H1 (cell line): ENCODE measurements at regions not wholly inside any gene's neighbourhood (a gene's known extent, or its start where the extent isn't known, plus 50 kb on each side); places are given as distances from the start of the nearest gene placed in this dataset.

Source experiments
- HDAC6 ChIP-seq: IDR thresholded peaks from one replicate; pipeline ENCODE4 v1.7.1; 2012; ENCODE audit warnings: low read depth, mild to moderate bottlenecking, inconsistent platforms, low read length, moderate library complexity
- POLR2A ChIP-seq, 2 experiments: IDR thresholded peaks; 1 replicate in 1 of 2; 2 replicates in 1 of 2; pipeline ENCODE4 v1.6.1; 2011; ENCODE audit warnings: low read depth in 2 of 2, low read length in 2 of 2, mild to moderate bottlenecking in 2 of 2; ENCODE audit errors: control extremely low read depth in 1 of 2
- ZNF274 ChIP-seq: IDR thresholded peaks from 2 replicates; pipeline ENCODE4 v1.7.0; 2012; ENCODE audit warnings: low read length, borderline replicate concordance; ENCODE audit errors: extremely low read depth

DNA sequence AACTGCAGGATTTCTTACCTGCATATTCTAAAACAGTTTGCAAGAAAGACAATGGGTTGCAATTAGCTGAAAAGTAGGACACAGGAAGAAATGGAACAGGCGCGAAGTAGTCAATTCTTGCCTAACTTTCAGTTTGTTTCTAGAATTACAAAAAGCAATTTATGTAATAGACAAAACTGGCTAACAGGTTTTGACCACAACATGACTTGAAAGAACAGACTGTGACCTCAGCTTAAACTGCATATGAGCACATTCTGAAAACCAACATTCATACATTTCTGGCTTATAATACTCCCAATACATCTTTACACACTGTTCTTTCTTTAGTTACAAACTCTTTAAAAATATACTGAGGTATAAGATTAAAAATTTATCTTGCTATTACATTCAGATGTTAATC is 405.9 kb upstream of the B3GALT2 start:
- no peak for TF ChIP-seq ZNF274
- no peak for TF ChIP-seq HDAC6
- no peak for TF ChIP-seq POLR2A (IDR thresholded peaks at IDR 0.05; ENCODE audit: control extremely low read depth in 1 of 2, low read depth in 2 of 2, low read length in 2 of 2)
